SK-N-SH treated with all-trans-retinoic acid at 6 μM for 48 hours (cell line): ENCODE measurements at regions not wholly inside any gene's neighbourhood (a gene's known extent, or its start where the extent isn't known, plus 50 kb on each side); places are given as distances from the start of the nearest gene placed in this dataset.

Experiments
- ATAC-seq: fragments of 200-7000 bp; cut with Tn5 transposase; 3 replicates; pipeline ENCODE4 v1.9.1; 2020; ENCODE audit warnings: mild to moderate bottlenecking, moderate library complexity
- BACH2 ChIP-seq: fragments of 250-450 bp; sonication (Bioruptor Pico); IDR thresholded peaks from 2 replicates; pipeline ENCODE4 v1.9.0; 2021; ENCODE audit warnings: mild to moderate bottlenecking, borderline replicate concordance
- CSDC2 ChIP-seq: fragments of 250-450 bp; sonication (Bioruptor Pico); IDR thresholded peaks from 2 replicates; pipeline ENCODE4 v1.5.0; 2020; ENCODE audit warnings: mild to moderate bottlenecking, moderate library complexity
- CSRNP3 ChIP-seq: fragments of 250-450 bp; sonication (Bioruptor Pico); IDR thresholded peaks from 2 replicates; pipeline ENCODE4 v1.5.1; 2021; ENCODE audit warnings: mild to moderate bottlenecking, moderate library complexity
- OSR1 ChIP-seq: fragments of 250-450 bp; sonication (Bioruptor Pico); IDR thresholded peaks from 2 replicates; pipeline ENCODE4 v1.8.0; 2022; ENCODE audit warnings: moderate library complexity, mild to moderate bottlenecking, inconsistent platforms
- RARB ChIP-seq: fragments of 250-450 bp; sonication (Bioruptor Pico); IDR thresholded peaks from 2 replicates; pipeline ENCODE4 v1.8.0; 2021; ENCODE audit warnings: mild to moderate bottlenecking, moderate library complexity
- TOX ChIP-seq: fragments of 250-450 bp; sonication (Bioruptor Pico); IDR thresholded peaks from 2 replicates; pipeline ENCODE4 v1.8.0; 2021; ENCODE audit warnings: mild to moderate bottlenecking, moderate library complexity, borderline replicate concordance
- TSHZ2 ChIP-seq: fragments of 250-450 bp; sonication (Bioruptor Pico); IDR thresholded peaks from 2 replicates; pipeline ENCODE4 v1.5.0; 2020; ENCODE audit warnings: mild to moderate bottlenecking, moderate library complexity
- ZC3H10 ChIP-seq: fragments of 250-450 bp; sonication (Bioruptor Pico); IDR thresholded peaks from 2 replicates; pipeline ENCODE4 v1.5.1; 2021; ENCODE audit warnings: mild to moderate bottlenecking, moderate library complexity
- ZFP3 ChIP-seq: fragments of 250-450 bp; sonication (Bioruptor Pico); IDR thresholded peaks from 2 replicates; pipeline ENCODE4 v1.5.0; 2020; ENCODE audit warnings: mild to moderate bottlenecking, moderate library complexity
- ZNF565 ChIP-seq: fragments of 450-650 bp; formaldehyde crosslinking; conservative IDR thresholded peaks from 2 replicates; pipeline ENCODE4 v1.5.0; 2020; ENCODE audit warnings: low read depth, mild to moderate bottlenecking, moderate library complexity
- ZNF70 ChIP-seq: fragments of 450-650 bp; formaldehyde crosslinking; IDR thresholded peaks from 2 replicates; pipeline ENCODE4 v1.5.0; 2020; ENCODE audit warnings: mild to moderate bottlenecking, moderate library complexity
- ZNF8 ChIP-seq: fragments of 450-650 bp; formaldehyde crosslinking; IDR thresholded peaks from 2 replicates; pipeline ENCODE4 v1.5.0; 2020; ENCODE audit warnings: mild to moderate bottlenecking, moderate library complexity
- TF ChIP-seq, protein P1 (sequence below): fragments of 250-450 bp; sonication (Bioruptor Pico); IDR thresholded peaks from 2 replicates; pipeline ENCODE4 v1.8.0; 2021; ENCODE audit warnings: low read depth, mild to moderate bottlenecking, moderate library complexity, borderline replicate concordance

DNA sequence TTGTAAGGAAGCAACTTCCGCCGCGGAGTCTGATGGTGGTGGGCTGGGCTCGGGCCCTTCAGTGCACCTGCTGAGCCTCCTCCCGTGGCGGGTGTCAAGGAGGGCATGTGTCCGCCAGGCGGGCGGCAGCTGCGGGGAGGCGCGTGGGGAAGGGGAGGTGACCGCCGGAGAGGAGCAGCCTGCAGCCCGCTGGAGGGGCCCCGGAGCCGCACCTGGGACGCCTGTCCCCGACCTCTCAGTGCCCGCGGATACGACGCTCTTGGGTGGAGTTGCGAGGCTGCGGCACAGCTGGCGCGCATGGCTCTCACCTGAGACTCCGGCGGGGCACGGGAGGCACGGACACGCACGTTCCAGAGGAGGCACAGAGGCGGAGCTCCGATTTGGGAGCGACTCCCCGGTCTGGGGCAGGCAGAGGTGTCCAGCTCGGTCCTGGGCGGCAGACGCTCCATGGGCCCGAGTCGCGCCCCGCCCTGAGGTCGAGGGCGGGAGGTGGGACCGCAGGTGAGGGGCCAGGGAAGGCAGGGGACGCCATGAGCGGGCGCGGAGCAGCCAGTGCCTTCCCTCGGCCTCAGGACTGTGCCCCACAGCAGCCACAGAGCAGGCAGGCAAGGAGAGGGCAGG is 50.2 kb upstream of the PRR20G start:
- no peak for TF ChIP-seq ZNF565 (CRISPR knock-in tag)
- TF ChIP-seq RARB (CRISPR knock-in tag) = no peak
- TF ChIP-seq BACH2 = no peak
- TF ChIP-seq, protein P1, sequence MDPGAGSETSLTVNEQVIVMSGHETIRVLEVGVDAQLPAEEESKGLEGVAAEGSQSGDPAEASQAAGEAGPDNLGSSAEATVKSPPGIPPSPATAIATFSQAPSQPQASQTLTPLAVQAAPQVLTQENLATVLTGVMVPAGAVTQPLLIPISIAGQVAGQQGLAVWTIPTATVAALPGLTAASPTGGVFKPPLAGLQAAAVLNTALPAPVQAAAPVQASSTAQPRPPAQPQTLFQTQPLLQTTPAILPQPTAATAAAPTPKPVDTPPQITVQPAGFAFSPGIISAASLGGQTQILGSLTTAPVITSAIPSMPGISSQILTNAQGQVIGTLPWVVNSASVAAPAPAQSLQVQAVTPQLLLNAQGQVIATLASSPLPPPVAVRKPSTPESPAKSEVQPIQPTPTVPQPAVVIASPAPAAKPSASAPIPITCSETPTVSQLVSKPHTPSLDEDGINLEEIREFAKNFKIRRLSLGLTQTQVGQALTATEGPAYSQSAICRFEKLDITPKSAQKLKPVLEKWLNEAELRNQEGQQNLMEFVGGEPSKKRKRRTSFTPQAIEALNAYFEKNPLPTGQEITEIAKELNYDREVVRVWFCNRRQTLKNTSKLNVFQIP (CRISPR knock-in tag) = no peak
- no peak for TF ChIP-seq ZC3H10 (CRISPR knock-in tag)
- no peak for TF ChIP-seq ZNF70 (CRISPR knock-in tag)
- TF ChIP-seq ZFP3 (CRISPR knock-in tag) = no peak
- TF ChIP-seq CSRNP3 (CRISPR knock-in tag) = no peak
- TF ChIP-seq ZNF8 = no peak
- no peak for TF ChIP-seq TOX (CRISPR knock-in tag)
- TF ChIP-seq OSR1 (CRISPR knock-in tag) = no peak
- no peak for TF ChIP-seq CSDC2
- no peak for TF ChIP-seq TSHZ2
- ATAC-seq = no peak
